Activated CD8-positive, alpha-beta memory T cell treated with anti-CD3 and anti-CD28 coated beads, Interleukin-2, amount 50 U/mL, for 1 hour (primary cell): ENCODE measurements at regions not wholly inside any gene's neighbourhood (a gene's known extent, or its start where the extent isn't known, plus 50 kb on each side); places are given as distances from the start of the nearest gene placed in this dataset.

ENCODE experiments used
- DNase-seq: peaks from one replicate; pipeline ENCODE4 v3.0.0-alpha.2; 2020; ENCODE audit errors: extremely low read depth

DNA sequence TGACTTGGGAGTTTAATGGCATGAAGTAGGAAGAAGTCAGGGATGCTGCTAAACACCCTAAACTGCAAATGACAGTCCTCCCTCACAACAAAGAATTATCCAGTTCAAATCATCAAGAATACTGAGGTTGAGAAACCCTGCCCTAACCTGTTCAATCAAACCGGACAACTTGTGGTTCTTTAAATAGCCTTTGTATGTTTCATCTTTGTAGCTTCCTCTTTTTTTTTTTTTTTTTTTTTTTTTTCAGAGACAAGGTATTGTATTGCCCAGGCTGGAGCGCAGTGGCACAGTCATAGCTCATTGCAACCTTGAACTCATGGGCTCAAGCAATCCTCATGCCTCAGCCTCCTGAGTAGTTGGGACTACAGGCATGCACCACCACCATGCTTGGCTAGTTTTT is 52.5 kb upstream of the TTC29 start:
- no peak for DNase-seq

GRCh38 chr4:147003956-147004809 is 58.5 kb upstream of the TTC29 start:
- no peak for DNase-seq

DNA sequence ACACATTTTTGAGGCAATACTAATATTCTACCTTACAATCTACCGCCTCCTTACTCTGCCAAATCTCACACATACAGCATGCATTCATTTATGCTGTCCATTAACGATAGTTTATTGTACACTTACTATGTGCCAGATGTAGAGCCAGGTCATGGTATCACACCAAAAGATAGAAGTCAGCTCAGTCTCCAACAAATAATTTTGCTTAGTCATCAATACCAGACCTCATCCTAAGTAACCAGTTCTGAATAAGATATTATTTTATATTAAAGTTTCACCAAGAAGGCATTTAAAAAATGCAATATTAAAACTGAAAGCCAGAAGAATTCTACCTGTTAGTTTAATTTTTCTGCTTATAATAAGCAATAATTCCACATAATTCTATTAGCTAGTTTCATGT is 60.6 kb upstream of the TTC29 start:
- DNase-seq: no peak

- no peak for DNase-seq
Measured at GRCh38 chr4:147009875-147010274, 64.2 kb upstream of the TTC29 start.

DNA sequence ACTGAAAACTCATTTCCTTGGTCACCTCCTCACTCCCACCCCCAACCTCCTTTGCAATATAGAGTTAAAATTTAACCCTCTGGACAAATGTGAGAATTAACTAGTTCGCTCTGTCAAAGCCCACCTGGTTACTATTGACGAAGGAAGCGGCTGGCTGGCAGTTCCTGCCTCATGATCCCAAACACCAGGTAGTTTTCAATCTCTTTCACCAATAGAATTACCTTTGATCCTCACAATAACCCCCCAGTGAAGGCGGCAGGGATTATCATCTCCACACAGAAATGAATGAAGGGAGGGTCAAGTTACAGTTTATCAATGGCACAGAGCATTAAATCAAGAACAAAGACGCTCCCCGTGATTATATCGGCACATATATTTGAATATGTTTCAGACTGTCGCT is 65.7 kb upstream of the TTC29 start:
- no peak for DNase-seq

GRCh38 chr4:147012059-147012707 is 66.5 kb upstream of the TTC29 start:
- no peak for DNase-seq

DNA sequence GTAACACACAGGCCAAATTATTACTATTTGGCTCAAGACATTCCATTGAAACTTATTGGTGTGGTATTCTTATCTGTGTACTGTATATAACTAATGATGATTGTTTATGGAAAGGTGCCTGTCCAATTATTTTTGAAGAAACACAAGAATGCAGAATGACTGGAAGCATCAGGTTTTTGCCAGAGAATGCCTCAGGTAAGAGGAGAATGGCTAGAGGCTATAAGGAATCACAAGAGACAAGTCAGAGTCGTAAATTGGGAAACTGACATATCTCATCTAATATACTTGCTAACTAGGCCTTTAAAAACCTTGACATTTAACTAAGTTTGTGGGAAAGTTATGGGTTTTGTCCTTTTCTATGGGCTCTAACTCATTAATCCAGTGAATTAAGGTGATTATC is 69.3 kb upstream of the TTC29 start:
- DNase-seq: no peak

DNA sequence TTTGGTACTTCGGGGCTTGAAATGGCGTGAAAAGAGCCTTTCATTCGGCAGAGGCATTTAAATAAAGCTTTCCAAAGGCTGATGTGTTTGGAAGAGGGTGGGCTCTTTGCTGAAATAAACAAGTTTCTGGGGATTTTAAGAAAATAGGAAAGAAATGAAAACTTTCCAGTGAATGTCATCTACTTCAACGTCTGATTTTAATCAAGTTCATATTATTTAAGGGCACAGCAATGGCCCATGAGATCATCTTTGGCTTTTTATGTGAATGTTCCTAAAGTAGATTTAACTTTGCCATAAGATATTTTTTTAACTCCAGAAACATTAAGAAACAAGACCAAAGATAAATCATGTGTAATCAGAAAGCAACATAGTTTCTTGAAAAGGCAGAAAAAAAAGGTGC is 69.8 kb upstream of the TTC29 start:
- no peak for DNase-seq

DNA sequence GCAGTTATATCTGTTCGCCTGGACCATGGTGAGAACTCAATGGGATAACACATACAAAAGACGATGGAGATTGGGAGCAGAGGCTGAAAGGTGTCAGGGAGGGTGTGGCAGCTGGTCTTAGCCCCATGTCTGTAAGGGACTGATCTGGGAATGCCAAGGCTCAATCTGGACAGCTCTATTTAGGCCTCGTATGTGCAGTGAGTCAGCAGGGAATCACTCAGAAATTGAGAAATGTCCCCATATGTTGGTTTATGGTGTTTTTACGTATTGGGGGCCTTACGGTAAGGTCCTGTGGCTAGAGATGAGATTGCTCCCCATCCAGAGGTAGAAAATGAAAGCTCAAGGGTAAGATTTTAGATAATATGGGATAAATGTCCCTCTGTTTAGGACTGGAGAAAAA is 71.4 kb upstream of the TTC29 start:
- no peak for DNase-seq

GRCh38 chr4:147019091-147019490 is 73.4 kb upstream of the TTC29 start:
- DNase-seq: peak; percentile 4

DNA sequence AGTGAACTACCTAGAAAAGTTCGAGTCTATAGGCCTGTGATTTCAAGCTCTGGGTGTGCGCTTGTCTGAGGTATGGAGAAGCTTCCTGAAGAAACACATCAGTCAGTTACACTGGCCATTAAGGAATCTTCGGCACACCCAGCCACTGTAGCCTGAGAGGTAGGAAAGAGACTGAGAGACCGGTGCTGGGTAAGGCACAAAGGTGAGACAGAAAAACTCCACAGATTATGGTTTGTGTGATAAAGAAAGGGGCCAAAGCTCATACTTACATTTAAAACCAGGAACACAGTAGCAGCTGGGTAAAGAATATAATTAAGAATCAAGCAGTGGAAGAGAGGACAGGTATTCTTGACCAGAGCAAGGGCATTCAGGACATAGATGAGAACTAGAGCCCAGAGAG is 74.8 kb upstream of the TTC29 start:
- no peak for DNase-seq

DNA sequence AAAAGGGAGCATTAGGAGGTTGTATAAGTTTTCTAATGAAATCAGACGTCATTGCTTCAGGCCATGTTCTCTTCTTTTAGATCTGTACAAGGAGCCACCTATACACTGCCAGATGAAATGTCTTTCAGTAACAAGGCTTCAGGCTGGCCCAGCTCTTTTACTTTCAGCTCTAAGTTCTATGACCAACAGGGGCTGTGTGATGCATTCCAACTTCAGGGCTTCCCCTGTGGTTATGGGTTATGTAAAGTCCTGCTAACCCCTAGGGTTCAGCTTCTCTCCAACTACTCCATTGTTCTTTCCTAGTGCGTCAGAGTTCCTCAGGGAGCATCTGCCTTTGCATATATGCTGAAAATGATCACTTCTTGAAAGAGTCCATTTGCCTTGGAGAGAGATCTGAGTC is 79.4 kb upstream of the TTC29 start:
- DNase-seq: no peak

- DNase-seq: no peak
Measured at GRCh38 chr4:147029296-147029695, 83.6 kb upstream of the TTC29 start.

GRCh38 chr4:147034372-147034771 is 88.7 kb upstream of the TTC29 start:
- no peak for DNase-seq

GRCh38 chr4:147037069-147037468 is 91.4 kb upstream of the TTC29 start:
- DNase-seq: no peak

DNA sequence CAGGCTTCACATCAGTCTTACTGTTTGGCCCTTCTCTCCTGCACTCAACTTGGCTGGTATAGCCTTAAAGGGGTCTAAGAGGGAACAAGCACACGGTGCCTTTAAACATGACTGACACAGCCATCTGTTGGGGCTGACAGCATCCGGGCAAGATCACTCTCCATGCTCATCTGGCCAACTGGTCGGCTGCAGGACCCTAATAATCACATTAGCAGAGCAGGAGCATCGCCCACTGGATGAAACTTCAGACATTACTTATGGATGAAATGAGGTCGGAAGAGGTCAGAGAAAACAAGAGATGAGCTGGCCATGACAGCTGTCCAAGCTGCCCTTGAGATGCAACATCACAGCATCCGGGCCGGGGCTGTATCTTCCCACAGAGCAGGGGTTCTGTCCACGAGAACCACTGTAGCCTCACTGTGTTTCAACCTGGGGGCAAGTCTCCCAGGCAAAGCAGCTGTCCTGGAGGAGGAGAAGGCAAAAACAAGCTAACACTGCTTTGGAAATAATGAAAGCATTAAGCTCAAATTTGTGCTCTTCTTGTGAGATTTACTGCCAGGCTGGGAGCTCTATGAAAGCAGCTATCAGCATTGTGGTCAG is 94.4 kb upstream of the TTC29 start:
- no peak for DNase-seq

- no peak for DNase-seq
Measured at GRCh38 chr4:147040874-147041273, 95.2 kb upstream of the TTC29 start.

DNA sequence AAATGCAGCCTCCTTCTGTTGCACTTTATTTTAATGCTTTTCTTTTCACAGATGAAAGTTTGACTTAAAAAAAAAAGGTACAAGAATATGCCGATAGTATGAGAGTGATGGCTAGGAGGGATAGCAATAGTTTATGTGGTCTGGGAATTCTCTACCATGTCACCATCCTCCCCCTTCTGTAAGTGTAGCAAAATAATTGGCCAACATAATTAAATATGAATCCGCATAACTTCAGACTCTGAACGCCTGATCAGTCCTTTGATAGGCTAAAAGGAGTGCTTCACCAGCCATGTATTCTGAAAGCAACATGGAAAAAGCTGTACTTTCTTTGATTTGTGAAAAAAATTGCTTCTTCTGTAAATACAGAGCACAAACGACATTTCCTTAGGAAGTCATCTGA is 95.7 kb upstream of the TTC29 start:
- no peak for DNase-seq

DNA sequence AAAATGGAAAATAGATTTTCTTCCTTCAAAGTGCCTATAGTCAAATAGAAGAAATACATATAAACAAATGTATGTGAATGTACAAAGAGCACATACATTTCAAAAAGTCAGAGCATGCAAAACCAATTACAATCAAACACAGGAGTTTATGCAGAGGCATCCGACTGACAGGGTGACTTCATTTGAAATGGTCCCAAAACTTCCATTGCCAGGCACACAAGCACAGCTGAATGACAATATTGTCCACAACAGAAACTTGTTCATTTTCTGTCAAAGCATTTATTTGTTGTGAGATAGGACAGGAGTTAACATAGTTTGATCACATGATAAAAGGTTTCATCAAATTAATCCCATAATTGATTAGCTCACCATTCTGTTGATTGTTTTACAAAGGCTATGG is 96.4 kb upstream of the TTC29 start:
- DNase-seq: no peak

DNA sequence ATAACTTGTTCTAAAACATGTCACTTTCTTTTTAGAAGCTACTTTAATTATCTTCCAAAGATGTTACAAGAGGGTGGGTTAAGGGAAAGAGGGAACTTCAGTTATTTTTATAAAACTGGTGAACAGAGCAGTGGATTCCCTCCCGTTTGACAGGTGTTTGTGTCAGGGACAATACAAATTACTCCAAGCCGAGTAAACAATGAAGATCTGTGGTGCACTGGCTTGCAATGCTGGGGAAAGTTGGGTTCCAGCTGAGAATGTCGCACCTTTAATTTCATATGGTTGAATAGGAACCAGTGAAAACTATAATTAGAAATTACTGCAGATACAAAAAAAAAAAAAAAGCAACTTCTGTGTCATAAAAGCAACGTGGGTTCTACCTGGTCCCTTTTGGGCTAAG is 98.6 kb upstream of the TTC29 start:
- no peak for DNase-seq

GRCh38 chr4:147049946-147050345 is 104.3 kb upstream of the TTC29 start:
- DNase-seq: no peak

DNA sequence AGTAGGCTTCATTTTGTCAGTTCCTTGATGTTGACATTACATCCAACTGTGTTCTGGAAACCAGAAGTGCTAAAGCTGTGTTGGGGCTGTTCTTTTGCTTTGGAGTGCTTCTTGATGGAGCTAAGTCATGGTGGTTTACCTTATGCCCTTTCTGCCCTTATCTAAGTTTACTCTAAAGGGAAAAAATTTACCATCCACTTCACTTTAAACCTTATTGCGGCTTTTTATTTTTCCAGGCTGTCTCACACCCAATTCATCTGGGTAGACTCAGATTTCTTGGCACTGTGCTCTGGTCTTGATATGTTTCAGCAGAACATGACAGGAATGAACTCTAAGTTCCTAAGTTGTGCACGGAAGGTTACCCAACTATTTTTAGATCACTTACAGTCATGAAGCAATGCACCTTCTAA is 104.7 kb upstream of the TTC29 start:
- no peak for DNase-seq

- DNase-seq: no peak
Measured at GRCh38 chr4:147052361-147052760, 106.7 kb upstream of the TTC29 start.
